Raji (cell line): ENCODE measurements at regions not wholly inside any gene's neighbourhood (a gene's known extent, or its start where the extent isn't known, plus 50 kb on each side); places are given as distances from the start of the nearest gene placed in this dataset.

Experiments used
- POLR2A ChIP-seq: IDR thresholded peaks from 2 replicates; pipeline ENCODE4 v1.6.1; 2011; ENCODE audit warnings: low read depth, low read length, control low read depth; ENCODE audit not compliant: insufficient read depth

DNA sequence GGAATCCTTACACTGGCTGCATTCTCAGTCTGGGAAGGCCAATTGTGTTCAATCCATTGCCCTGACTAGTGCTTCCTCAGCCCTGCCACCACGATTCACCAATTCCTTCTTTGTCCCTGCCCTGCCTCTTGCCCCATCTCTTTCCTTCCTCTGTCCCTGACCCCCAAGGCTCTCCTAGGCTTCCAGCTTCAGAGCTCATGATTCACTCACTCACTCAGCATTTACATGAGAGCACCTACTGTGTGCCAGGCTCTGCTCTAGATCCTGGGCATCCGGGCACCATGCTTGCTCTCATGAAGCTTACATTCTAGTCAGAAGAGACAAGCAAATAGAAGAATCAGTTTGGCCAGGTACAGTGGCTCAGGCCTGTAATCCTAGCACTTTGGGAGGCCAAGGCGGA lies 489.5 kb upstream of the JARID2 start:
- no peak for TF ChIP-seq POLR2A

DNA sequence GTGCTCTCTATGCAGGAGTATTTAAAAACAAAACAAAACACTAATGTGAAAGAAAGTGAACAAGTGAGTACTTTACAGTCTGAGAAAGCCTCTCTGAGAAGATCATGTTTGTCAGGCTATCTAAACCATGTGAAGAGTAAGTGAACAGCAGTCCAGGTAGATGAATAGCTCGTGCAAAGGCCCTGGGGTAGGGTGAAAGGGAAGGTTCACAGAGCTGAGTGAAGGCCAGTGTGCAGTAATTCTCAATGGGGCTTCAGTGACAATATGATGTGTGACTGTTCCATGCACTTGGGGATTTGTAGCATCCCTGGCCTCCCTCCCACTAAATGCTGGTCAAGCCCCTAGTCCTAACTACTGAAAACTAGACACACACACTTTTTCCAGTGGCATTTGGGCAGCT lies 488.9 kb upstream of the JARID2 start:
- no peak for TF ChIP-seq POLR2A

DNA sequence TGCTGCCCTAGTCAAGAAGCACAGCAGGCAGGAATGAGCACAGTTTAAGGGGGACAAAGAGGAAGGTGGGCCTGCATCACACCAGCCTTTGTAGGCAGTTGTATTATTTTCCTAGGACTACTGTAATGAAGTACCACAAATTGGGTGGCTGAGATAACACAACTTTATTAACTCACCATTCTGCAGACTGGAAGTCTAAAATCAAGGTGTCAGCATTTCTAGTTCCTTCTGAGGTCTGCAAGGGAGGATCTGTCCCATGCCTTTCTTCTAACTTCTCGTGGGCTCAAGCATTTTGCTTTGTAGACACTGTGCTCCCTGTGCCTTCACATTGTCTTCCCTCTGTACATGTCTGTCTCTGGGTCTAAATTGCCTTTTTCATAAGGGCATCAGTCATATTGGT lies 488.5 kb upstream of the JARID2 start:
- TF ChIP-seq POLR2A = no peak

DNA sequence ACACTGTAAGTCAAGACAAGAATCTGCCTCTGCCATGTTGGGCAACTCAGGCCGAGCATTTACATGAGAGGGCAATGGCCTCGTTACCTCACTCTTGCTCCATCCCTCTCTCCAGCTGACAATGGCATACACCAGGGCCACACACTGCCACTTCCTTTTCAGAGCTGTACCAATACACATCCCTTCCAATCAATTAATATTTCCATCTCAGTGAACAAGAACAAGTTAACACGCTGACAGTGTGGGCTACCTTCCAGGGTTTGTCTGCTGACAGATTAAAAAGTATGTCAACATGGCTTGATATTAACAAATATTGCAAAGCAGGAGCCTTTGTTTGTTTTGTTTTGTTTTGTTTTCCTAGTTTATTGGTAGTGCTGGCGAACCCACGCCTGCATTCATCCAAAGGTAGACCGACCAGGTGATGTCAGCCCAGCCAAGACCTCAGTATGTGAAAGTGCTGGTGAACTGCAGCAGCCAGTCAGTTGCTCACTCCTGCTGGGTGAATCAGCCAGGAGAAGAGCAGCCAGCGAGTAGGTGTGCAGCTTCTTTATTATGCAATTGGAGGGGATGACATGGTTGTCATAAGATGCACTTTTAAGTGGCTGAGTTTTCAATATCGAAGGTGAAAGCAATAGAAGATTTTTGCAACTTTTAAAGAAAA lies 487.3 kb upstream of the JARID2 start:
- TF ChIP-seq POLR2A = no peak

DNA sequence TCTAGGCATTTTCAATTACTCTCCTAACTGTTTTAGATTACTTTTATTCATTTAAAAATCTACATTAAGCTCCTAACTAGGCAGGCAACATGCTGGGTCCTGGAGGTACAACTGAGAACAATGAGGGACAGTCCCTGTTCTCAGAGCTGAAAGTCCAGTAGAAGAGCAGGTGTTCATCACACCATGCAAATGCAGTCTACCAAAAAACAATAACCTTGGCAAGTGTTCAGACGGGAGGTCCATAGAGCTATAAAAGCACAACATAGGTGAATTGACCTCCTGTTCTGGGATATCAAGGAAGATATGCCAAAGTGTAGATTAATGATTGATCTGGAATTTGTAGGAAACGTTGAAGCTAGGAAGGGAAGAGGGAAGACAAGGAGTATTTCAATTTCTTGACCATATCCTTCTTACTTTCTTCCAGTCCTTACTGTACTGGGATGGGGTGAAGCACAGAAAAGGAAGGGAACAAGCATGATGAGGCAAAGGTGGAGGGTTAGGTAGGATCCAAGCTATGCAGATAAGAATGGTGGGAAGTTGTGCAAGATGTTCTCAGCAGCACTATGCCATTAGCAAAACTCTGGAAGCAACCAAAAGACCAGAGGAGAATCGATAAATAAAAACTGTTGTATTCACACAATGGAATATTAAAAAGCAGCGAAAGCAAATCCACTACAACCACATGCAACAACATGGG lies 485.7 kb upstream of the JARID2 start:
- no peak for TF ChIP-seq POLR2A

DNA sequence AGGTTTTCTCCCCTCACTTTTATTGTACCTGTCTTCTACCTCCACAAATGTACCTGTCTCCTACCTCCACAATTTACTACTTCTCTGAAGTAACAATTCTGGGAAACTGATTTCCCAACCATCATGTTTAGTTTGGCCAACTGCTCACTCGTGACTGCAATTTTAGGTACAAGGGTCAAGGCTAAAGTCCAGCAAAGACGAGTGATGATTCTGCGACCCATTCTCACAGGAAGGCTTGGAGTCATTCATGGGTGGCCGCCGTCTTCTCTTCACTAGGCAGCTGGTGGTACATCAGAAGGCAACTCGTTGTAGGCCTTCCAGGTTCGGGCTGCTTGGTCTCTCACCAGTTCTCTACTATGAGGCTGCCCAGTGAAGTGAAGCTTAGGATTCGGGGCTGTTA lies 483.8 kb upstream of the JARID2 start:
- TF ChIP-seq POLR2A = no peak

DNA sequence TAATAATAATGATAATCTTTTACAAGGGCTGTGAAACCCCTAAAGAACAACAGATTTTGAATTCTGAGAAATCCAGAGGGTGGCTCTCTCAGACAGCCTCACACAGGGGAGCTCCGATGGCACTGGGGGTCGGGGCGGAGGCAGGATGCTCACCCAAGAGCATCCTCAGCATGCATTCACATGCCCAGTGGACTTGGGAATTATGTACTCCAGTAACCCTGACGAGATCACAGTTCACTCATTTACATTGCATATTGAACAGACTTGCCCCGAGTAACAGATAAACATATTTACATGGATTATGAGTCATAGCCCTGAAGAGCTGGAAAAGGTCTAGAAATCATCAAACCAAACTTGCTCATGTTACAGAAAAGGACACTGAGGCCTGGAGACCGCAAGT lies 482.7 kb upstream of the JARID2 start:
- no peak for TF ChIP-seq POLR2A

DNA sequence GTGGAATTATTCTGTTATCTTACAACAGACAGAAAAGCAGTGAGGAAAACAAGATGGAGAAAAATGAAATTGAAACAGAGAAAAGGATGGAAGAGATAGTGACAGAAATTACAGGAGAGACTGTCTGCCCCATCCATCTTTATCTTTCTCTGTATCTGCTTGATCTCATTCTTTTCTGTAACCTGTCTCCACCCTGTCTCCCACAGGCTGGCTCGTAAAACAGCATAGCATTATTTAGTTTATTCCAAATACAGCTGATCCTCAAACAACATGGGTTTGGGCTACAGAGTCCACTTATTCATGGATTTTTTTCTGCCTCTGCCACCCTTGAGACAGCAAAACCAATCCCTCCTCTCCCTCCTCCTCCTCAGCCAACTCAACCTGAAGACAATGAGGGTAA lies 482.3 kb upstream of the JARID2 start:
- no peak for TF ChIP-seq POLR2A

DNA sequence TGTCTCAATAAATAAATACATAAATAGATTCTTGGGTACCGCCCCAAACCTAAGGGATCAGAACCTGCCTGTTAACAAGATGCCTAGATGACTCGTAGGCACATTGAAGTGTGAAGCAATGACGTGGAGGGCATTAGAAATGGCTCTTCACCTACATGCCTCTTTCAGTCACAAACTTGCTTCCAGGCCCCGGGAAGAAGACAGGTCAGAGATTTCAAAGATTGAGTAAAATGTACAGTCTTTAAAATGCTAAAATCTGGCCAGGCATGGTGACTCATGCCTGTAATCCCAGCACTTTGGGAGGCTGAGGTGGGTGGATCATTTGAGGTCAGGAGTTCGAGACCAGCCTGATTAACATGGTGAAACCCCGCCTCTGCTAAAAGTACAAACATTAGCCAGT lies 480.8 kb upstream of the JARID2 start:
- no peak for TF ChIP-seq POLR2A

DNA sequence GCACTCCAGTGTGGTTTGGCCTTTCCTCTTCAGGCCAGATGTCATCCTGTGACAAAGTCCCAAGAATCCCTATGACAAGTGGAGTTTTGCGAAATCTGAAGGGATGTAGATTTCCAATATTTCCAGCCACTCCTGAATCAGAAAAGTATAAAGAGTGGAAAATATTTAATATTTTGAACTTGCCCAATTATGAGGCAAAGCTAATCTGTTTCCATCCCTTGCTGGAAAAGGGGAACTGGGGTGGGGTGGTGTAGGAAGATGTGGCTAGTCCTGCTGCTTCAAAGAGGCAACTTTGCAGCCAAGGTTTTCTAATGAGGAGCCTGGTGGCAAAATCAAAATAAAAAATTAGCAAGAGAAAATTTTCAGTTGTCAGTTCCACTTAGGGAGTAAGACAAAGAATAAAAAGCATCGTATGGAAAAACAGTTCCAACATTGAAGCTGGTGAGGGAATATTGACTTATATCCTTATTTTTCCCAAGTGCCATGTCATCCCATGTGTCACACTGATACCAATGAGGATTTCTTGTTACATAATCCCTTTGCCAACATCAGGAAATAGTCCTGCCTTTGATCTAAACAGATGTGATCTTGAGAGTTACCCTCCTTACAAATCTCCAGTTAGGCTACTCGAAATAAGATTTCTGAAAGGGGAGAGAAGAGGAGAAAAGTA lies 480.0 kb upstream of the JARID2 start:
- TF ChIP-seq POLR2A = no peak

DNA sequence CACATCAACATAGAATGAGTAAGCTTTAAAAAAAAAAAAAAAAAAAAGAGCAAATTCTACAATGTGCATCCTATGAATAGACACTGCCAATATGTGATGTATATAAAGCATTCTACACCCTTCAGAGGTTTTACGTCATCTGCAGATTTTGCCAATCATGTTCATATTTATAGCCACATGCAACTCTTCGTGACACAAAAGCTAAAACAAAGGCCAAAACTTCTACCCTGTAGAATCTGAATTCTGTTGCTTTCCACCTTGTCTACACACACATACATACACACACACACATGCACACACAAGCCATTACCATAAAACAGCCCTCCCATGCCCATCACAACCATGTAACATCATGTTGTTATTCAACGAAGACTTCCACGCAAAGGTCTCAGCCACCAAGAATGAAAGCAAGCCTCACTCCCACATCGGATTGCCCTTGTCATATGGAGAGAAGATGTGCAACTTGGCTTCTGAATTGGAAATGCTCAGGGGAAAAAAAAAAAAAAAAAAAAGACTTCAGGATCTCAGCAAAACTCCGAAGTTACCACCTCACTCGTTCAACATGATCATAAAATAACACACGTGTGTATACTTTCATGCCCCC lies 479.4 kb upstream of the JARID2 start:
- no peak for TF ChIP-seq POLR2A

DNA sequence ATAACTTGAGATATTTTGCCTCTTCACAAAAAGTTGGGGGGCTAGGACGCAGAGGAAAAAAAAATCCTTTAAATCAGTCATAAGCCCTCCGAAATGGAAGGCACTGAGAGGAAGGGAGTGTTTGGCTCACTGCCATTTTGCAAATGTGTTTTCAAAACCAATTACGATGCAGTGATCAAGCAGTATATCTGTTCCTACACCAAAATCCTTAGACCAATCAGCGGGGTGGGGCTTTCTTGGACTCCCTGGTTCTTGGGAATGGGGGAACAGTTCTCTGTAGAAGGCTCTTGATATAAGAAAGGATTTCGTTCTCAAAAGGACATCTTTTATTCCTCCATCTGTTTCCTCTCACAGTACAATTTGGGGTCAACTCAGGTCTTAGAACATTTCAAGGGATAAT lies 478.6 kb upstream of the JARID2 start:
- no peak for TF ChIP-seq POLR2A

DNA sequence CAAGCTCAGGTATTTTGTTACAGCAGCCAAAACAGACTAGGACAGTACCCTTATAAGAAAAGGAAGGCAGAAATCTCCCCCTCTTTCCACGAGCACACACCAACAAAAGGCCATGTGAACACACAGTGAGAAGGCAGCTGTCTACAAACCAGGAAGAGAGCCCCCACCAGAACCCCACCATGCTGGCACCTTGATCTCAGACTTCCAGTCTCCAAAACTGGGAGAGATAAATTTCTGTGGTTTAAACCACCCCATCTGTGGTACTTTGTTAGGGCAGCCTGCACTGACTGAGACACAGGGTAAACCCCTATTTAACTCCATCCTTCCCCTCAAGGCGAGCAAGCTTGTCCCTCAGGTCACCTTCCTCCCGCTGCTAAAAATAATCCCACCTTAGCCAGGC lies 475.8 kb upstream of the JARID2 start:
- no peak for TF ChIP-seq POLR2A

DNA sequence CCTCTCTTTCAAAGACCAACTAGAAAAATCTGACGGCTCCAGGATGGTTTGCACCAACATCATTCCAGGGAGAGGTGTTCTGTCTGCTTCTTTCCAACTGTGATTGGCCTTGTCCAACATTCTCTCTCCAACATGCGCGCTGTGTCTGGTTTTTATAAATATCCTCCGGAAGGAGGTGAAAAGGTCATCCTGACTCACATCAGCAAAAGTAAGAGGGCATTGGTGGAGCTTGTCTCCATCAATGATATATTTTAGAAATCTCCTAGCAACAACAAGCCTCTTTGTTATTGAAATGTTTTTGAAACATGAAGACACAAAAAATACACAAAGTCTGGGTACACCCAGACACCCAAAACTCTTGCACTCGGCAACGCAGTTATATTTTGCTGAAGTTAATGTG lies 475.3 kb upstream of the JARID2 start:
- no peak for TF ChIP-seq POLR2A

DNA sequence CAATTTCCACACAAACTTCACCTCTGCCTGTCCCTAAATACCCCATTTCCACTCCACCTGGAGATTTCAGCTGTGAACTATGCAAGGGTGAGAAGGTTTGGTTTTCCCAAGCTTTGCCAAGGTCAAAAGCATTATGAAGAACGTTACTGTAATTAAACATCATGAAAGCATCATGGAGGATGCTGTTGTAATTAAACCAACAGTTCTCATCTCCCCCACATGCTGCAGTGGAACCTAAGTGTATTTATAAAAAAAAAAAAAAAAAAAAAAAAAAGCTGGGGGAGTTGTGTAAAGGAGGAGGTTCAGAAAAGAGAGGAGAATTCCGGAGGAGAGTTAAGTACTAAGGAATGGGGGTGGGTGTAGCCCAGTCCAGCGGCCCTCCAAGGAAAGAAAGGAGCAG lies 474.9 kb upstream of the JARID2 start:
- no peak for TF ChIP-seq POLR2A

DNA sequence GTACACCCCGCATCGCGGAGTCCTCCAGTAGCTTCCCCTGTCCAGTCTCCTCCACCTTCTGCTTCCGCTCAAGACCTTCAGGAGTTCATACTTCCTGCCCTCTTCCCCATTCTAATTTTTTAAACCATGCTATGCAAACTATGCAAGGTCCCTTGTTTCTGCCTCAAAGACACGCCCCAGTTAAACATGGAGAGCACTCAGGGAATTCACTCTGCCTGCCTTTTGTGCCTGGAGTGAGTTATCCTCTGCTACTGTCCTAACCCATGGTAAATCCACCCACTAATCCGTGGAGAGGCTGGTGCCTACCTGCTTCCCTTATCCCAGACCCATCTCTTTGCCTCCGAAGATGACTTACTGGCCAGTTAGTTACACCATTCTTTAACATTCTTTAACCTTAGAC lies 473.7 kb upstream of the JARID2 start:
- no peak for TF ChIP-seq POLR2A
